HuH-7.5 (cell line): ENCODE measurements at regions not wholly inside any gene's neighbourhood (a gene's known extent, or its start where the extent isn't known, plus 50 kb on each side); places are given as distances from the start of the nearest gene placed in this dataset.
"Not testable (repeated sequence)": the region's sequence is repeated elsewhere in the genome, so short reads cannot be mapped to it uniquely, and the experiment has no call there.

Source experiments
- DNase-seq: peaks from one replicate; pipeline ENCODE4 v3.0.0; 2011; ENCODE audit warnings: low spot score

DNA sequence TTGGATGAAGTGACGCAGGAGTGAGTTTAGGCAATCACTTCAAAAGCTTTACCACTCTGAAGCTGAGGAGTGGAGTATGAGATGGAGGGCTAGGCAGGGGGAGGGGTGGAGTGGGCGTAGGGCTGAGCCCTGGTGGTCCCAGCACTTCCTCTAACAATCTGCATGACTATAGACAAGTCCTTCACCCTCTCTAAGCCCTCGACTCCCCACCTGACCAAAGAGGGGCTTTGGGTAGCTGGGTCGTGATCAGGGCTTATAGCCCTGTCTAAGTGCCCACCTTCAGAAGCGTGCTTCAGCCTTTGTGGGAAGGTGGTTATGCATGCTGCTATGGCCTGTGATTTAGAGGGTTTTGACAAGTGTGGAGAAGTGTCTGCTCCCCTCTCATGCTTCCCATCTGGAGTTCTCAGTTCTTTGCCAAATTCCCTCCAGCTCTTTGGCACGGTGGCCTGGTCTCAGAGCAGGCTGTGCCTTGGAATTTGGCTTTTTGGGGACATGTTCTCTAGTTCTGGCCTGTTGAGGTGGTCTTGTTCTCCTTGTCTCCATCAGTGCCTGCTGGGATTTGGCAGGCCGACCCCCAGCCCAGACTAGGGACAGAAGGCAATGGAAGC lies 53.0 kb downstream of the ACTBL2 start:
- DNase-seq: no peak

DNA sequence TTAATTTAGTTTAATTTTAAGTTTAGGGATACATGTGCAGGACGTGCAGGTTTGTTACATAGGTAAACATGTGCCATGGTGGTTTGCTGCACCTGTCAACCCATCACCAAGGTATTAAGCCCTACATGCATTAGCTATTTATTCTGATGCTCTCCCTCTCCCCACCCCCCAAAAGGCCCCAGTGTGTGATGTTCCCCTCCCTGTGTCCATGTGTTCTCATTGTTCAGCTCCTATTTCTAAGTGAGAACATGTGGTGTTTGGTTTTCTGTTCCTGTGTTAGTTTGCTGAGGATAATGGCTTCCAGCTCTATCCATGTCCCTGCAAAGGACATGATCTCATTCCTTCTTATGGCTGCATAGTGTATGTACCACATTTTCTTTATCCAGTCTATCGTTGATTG lies 53.6 kb downstream of the ACTBL2 start:
- not testable (repeated sequence) for DNase-seq

DNA sequence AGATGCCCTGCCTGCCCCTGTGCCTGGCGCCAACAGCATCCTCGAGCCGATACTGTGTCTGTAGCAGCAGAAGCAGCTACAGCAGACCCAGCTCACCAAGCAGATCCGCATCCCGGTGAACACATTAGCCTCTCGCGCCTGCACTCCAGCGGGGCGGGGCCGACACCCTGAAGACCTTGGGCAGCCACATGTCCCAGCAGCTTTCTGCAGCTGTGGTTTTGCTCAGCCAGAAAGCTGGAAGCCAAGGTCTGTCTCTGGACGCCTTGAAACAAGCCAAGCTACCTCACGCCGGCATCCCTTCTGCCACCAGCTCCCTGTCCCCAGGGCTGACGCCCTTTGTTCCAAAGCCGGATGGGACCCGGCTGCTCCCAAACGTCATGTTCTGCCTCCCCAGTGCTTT lies 59.6 kb downstream of the ACTBL2 start:
- no peak for DNase-seq

DNA sequence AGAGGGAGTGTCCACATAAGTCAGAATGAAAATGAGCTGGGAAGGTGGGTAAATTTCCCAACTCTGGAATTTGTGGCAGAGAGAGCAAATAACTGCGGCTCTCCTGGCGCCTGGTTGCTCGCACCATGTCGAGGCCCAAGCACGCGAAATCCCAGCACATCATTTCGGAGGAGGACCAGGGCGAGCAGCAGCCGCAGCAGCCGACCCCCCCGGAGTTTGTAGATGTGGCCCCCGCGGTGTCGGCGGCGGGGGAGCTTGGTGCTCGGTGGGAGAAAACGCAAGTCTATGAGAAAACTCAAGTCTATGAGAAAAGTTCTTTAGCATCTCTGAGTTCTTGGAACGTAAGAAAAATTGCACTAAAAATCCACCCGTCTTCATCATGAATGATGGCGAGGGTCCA lies 60.3 kb downstream of the ACTBL2 start:
- no peak for DNase-seq

DNA sequence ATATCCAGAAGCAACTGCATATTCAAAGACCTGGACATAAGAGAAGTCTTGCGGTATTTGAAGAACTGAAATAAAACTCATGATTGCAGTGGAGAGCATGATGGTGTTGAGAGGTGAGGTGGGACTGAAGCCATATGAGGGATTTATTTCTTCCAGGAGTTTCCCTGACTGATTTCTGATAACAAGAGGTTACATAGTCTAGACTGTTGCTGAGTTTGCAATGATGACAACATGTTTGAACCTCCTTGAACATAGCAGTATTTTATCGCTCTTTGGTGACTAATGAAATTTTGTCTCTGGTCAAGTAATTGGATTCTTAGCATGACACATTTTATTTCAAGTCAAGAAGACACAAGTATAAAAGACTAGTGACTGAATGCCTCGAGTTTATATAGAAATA lies 61.8 kb downstream of the ACTBL2 start:
- DNase-seq: no peak

DNA sequence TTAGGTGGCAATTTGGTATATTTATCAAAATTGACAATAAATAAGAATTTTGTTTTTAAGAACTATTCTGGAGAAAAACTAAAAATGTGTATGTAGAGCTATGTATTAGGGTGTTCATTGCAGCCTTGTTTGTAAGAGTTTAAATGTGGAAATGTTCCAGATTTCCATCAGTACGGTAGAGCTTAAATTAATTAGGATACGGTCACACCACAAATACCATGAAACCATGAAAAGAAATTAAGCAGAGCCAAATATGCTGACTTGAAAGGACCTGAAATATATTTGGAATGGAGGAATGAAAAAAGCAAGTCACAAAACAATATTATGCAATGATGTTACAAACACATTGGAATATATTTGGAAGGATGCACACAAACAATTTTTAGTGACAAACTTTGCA lies 64.6 kb downstream of the ACTBL2 start:
- no peak for DNase-seq

DNA sequence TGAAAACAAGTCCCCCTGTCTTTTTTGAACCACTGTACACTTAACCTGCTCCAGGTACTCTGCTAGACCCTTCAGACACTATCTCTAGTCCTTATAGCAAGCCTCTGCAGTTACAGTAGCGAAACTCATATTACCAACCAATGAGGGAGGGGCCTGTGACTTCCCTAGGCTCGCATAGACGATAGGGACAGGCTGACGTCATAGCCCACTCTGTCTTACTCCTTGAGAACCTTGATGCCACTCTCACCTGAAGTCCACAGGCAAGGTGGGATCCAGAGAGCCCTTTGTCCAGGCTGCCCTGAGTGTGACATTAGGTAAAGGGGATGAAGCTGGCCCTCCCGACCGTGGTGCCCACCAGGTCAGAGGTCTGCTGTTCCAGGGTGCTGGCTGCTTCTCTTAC lies 65.3 kb downstream of the ACTBL2 start:
- DNase-seq: no peak

DNA sequence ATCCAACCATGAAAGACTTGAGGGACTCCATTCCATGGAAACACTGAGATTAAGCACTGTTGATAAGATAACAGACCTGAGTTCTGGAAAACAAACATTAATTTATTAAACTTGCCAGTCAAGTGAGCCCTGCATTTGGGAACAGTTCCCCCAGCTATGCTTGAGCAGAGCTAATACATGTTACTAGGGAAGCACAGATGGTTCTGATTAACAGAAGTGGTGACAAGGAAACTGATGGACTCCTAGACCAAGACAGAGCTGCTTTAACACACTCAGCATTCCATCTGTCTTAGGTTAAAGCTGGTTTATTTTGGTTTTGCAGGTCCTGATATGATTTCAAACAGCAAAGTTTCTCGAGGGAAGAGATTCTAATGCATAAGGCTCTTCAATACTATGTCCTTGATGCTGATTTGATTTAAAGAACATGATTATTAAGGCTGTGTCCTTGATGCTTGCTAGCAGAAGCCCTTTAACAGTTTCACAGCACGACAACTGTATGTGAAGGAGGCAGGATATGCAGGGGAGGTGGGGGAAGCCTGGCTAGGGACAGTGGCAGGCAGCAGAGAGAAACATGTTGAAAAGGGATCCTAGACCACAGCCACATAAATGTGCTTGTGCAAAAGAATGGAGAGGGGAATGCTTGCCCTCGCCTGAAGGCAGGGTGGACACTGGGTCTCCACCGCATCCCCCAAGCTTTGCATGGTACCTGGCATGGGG lies 66.2 kb downstream of the ACTBL2 start:
- no peak for DNase-seq

DNA sequence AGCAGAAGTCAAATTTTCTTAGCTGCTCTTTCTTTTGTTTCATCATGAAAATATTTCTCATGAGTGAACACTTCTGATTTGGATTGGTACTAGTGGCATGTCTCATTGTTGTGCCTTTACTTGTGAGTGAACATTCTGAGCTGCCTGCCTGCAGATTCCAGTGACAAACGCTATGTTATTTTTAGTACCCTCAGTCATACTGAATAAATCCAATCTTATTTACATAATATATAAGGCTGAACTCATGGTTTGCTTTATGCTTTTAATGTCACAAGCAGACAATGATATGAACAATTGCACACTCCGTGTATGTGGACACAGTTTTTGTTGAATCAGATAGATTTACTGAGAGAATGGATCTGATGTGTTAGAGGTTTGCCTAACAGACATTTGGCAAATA lies 67.8 kb downstream of the ACTBL2 start:
- DNase-seq: no peak

DNA sequence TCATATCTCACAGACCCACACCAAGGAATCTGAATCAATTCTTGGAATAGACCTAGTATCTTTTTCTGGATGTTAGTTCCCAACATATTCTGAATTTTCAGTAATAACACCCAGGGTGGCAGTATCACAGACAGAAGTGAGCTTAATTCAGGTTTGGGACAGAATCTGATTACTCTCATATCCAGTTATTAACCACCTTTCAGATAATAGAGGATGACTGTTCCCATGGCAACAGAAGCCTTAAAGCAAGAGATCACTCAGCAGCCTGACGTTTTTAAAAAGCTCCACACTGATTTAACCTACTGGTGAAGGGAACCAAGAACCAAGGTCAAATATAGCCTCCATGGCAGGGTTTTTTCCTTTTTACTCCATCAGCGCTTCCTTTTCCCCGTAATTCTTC lies 68.4 kb downstream of the ACTBL2 start:
- DNase-seq: no peak

DNA sequence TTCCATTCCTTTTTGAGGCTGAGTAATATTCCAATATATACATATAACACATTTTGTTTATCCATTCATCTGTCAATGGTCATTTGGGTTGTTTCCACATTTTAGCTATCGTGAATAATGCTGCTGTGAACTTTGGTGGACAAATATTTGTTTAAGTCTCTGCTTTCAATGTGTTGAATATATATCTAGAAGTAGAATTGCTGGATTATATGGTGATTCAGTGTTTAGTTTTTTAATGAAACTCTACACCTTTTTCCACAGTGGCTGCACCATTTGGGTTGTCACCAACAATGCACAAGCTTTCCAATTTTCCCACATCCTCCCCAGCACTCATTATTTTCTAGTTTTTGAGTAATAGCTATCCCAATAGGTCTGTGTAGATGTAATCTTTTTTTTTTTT lies 69.5 kb downstream of the ACTBL2 start:
- no peak for DNase-seq

DNA sequence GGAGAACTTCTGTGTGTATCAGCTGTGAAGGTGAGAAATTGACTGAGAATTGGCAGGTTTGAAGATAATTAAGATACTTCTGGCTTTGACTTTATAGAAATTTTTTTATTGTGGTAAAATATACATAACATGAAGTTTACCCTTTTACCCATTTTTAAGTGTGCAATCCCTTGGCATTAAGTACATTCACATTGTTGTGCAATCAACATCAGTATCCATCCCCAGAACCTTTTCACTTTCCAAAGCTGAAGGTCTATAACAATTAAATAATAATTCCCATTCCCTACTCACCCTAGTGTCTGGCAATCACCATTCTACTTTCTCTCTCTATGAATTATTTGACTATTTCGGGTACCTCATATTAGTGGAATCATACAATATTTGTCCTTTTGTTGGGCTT lies 69.9 kb downstream of the ACTBL2 start:
- no peak for DNase-seq

DNA sequence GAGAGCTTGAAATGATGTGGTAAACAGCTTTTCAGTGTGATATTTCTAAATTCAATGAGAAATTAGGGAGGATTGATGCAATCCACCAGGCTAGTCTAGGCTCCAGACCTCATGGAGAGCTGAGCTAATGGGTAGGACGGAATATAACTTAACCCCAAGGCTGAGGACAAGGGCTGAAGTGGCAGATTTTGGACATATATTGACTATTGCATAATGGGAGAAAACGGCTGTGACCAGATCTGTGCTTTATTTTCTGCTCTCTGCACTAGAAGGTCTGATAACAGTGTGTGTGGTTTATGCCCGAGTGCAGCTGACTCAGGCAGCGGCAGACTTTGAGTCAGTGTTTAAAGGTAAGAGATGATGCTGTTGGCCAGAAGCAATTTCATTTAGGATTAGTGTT lies 70.6 kb downstream of the ACTBL2 start:
- DNase-seq: no peak

DNA sequence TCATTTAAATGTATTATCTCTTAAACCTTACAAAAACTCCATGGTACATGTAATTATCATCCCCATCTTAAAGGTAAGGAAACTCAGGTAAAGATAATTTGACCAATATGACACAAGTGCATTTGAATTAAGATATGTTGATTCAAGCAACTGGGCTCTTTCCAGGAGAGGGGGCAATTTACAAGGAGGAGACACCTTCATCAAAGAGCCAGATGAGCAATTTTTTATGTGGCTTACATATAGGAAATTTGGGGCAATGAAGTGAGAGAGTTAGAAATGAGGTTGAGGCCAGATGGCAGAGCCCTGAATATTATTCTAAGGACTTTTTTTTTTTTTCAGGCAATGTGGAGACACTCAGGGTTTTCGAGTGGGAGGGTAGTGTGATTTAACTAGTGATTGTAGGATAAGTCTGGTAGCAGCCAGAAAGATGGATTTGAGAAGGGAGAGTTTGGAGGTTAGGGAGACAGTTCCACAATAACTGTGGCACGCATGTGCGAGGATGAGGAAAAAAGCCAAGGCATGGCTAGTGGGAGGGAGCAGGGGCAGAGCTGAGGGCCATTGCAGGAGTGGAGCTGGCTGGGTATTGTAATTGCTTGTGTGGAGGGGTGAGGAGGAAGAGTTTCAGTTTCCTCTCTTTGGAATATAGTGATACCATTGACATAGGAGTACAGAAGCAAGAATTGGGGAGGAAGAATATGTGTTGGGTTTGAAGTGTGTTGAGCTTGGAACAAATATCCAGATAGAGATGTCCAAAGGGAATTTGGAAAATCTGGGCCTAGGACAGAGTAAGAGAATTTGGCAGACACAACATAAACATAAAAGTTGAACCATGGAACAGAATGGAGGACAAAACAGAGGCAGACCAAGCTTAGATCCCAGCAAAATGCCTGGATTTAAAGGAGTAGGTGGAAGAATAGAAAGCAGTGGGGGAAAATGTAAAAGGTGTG lies 72.0 kb downstream of the ACTBL2 start:
- no peak for DNase-seq

DNA sequence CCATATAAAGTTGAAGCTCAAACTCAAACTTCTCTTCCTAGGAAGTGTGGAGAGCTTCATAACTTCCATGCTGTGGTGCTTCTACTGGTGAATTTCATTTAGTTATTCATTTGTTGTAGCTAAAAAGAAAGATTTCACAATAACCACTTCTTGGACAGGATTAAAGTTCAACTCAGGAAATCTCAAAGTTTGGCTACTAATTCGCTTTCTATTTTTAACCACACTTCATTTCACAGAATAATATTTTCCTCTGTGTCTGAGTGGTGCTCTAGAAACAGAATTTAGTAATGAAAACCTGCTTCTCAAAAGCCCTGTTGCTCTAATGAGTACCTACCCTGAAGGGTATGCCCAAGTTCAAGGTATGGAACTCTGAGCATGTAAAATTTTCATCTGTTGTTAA lies 73.9 kb downstream of the ACTBL2 start:
- no peak for DNase-seq

DNA sequence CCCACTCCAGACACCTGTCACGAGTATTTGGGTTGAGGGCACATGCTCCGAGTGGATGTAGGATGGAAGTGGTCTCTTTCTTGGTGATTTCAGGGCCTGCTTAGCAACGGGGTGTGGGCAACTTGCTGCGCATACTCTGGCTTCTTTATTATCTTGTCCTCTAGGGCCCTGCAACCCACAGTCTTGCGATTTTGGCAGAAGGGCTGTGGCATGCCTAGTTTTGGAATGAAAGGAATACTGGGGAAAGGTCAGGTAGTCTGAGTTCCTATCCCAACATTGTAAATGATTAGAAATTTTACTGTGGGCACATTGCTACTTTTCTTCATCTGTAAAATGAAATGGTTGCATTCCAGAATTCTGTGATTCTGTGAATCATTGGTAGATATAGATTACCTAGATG lies 74.3 kb downstream of the ACTBL2 start:
- no peak for DNase-seq

DNA sequence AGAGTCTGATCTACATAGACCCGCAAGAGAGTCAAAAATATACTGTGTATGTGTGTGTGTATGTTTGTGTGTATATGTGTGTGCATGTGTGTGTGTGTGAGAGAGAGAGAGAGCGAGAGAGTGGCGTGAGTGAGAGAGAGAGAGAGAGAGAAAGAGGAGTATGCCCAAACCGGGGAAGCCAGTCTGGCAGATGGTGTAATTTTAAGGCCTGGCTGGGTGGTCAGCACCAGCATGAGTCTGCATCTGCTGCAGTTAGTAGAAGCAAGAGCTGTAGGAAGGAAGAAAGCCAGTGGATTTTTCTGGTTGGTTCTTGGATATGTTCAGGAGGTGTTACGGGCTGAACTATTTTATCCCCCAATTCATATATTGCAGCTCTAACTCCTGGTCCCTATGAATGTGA lies 75.2 kb downstream of the ACTBL2 start:
- DNase-seq: no peak

DNA sequence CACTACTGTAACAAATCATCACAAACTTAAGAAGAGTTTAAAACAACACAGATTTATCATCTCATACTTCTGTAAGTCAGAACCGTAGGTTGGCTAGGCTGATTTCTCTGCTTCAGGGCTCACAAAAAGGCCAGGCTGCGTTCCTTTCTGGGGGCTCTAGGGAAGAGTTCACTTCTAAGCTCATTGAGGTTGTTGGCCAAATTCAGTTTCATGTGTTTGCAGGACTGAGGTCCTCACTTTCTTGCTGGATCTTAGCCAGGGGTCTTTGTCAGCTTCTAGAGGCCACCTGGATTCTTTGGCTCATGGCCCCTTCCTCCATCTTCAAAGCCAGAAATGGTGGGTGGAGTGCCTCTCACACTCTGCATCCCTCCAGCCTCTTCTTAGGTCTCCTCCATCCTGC lies 76.0 kb downstream of the ACTBL2 start:
- no peak for DNase-seq

DNA sequence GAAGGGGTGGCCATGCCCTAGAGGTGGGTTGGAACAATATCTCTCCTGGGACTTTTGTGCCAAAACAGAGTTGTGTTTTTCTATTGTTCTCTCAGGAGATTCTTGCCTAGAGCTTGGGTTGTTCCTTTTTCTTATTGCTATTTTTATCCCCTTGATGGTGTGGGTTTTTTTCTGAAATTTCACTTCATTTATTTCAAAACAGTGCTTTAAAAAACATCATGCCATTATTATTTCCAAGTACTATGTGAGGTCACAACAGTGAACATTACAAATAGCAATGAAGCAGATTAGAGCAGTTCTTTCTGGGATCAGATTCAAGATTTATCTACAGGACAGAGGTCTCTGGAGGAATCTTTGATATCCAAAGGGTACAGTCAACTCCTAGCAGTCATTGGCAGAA lies 76.6 kb downstream of the ACTBL2 start:
- DNase-seq: no peak

DNA sequence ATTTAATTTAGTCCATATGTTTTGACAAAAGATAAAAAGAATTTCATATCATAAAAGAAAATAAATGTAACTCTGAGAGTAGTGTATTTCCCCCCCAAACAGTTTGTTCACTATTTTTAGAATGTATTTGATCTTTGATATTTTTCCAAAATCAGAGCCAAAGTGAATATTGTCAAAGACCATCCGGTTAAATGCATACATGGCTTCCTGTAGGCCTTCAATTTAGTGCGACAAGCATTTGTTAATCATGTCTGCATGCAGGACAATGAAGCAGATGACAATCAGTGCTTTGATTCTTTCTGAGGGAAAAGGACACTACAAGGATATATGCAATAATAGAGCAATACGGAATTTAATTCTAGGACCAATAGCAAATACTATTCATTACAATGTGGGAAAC lies 79.8 kb downstream of the ACTBL2 start:
- no peak for DNase-seq

DNA sequence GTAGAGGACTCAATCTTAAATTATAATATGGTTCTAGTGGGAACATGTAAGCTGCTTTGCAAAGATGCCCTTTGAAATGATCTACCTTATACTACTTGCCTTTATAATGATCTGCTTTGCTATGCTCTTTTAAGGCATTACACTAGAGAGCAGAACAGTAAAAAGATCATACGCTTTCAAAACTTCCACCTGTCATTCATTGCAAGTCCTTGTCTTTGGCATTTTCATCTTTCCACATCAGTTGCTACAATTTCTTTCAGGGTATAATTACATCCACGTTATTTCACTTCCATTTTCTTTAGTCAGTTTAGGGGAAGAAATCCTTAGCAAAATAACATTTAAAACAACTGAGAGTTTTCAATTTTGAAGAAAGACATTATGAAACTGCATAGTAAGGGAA lies 80.3 kb downstream of the ACTBL2 start:
- DNase-seq: no peak

DNA sequence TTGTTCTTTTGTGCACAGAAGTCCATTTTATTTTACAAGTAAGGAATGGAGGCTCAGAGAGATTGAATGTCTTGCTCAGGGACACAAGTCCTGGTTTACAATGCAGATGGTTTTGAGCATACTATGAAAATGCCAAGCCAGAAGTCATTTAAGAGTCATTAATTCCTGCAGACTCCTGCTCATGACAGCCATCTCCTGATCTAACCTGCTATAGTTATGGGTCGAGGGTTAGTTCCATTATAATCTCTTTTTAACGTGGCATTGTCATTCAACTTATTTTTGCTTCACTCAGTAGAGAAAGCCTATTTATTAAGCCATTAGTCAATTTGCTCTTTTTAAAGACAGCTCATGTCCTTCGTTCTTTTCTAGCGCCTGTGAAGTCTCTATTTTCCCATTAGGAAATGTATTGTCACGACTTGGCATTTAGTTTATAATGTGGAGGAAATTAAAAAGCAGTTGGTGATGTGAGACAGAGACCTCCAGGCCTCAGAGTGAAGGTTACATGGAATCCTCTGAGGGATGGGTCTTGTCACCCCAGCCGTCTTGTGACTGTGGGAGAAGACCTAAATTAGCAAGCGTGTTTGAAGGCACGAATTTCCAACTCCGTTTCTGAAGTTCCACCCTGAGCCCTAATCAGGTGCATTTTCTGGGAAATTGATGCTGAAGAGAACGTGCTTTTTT lies 84.1 kb downstream of the ACTBL2 start:
- no peak for DNase-seq

DNA sequence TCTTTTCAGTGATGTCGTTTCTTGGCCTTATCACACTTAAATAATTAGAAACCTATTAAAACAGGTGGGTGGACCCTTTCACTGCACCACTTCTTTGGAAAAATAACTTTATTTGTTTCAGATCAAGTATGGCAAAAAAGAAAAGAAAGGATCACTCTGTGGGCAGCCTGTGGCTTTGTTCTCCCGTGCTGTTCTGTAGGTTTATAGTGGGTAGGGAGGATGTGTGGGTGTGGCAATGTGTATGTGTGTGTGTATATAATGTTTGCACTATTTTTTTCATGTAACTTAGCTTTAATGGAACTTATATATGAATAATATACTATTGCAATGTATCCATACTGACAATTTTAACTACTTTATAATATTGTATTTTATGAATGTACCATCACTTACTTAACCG lies 85.9 kb downstream of the ACTBL2 start:
- no peak for DNase-seq
